GM12892 (cell line): ENCODE measurements at regions not wholly inside any gene's neighbourhood (a gene's known extent, or its start where the extent isn't known, plus 50 kb on each side); places are given as distances from the start of the nearest gene placed in this dataset.

Experiments used
- POLR2A ChIP-seq: IDR thresholded peaks from 2 replicates; pipeline ENCODE4 v1.6.1; 2011; ENCODE audit warnings: low read depth, low read length, control low read depth
- POLR2AphosphoS5 ChIP-seq: IDR thresholded peaks from 2 replicates; pipeline ENCODE4 v1.6.1; 2011; ENCODE audit warnings: low read depth, low read length, control low read depth
- TAF1 ChIP-seq: IDR thresholded peaks from 2 replicates; pipeline ENCODE4 v1.6.1; 2011; ENCODE audit warnings: low read depth, mild to moderate bottlenecking, control low read depth, low read length, borderline replicate concordance

DNA sequence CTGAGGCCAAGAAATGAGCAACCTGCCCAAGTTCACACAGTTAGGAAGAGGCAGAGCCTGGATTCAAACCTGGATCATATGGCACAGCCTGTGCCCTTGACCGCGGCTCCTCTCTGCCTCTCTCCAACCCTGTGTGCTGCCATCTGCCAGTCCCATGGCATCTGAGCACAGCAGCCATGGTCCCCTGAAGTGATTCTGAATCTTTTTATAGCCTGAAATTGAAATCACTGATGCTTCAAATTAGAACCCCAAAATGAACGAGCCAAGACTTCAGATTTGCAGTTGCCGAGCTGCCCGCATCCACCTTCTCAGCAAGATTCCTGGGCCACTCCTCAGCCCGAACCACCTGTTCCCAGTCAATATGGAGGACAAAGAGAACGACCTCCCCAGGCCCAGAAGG, 252.7 kb downstream of the CTTN start:
- TF ChIP-seq POLR2A (no peak), POLR2AphosphoS5 (no peak), TAF1 (no peak)
